ENCODE measurements at regions not wholly inside any gene's neighbourhood (a gene's known extent, or its start where the extent isn't known, plus 50 kb on each side); places are given as distances from the start of the nearest gene placed in this dataset.

GRCh38 chr2:19538411-19538963 is 180.1 kb upstream of the OSR1 start:
- DNase-seq = no peak

GRCh38 chr2:19536136-19536535 is 177.7 kb upstream of the OSR1 start:
- DNase-seq = no peak

GRCh38 chr2:19532547-19533196 is 174.2 kb upstream of the OSR1 start:
- no peak for DNase-seq

GRCh38 chr2:19529677-19530076 is 171.3 kb upstream of the OSR1 start:
- DNase-seq = no peak

- DNase-seq = no peak
Observed at GRCh38 chr2:19527771-19528170, 169.3 kb upstream of the OSR1 start.

- no peak for DNase-seq
Observed at GRCh38 chr2:19525313-19525712, 166.9 kb upstream of the OSR1 start.

GRCh38 chr2:19519045-19519444 is 160.6 kb upstream of the OSR1 start:
- no peak for DNase-seq

- DNase-seq = no peak
Observed at GRCh38 chr2:19507137-19507536, 148.7 kb upstream of the OSR1 start.

GRCh38 chr2:19505199-19506136 is 147.0 kb upstream of the OSR1 start:
- no peak for DNase-seq

GRCh38 chr2:19504400-19505198 is 146.2 kb upstream of the OSR1 start:
- DNase-seq = no peak

- no peak for DNase-seq
Observed at GRCh38 chr2:19503915-19504314, 145.5 kb upstream of the OSR1 start.

- no peak for DNase-seq
Observed at GRCh38 chr2:19503406-19503805, 145.0 kb upstream of the OSR1 start.

GRCh38 chr2:19500126-19500525 is 141.7 kb upstream of the OSR1 start:
- DNase-seq = no peak

GRCh38 chr2:19496646-19497045 is 138.2 kb upstream of the OSR1 start:
- DNase-seq = no peak

GRCh38 chr2:19494241-19494640 is 135.8 kb upstream of the OSR1 start:
- no peak for DNase-seq

- DNase-seq = no peak
Observed at GRCh38 chr2:19491796-19492195, 133.4 kb upstream of the OSR1 start.

- no peak for DNase-seq
Observed at GRCh38 chr2:19490846-19491435, 132.5 kb upstream of the OSR1 start.

- DNase-seq = no peak
Observed at GRCh38 chr2:19488009-19488691, 129.7 kb upstream of the OSR1 start.

- DNase-seq = no peak
Observed at GRCh38 chr2:19484736-19485135, 126.3 kb upstream of the OSR1 start.

GRCh38 chr2:19480673-19481072 is 122.2 kb upstream of the OSR1 start:
- DNase-seq = no peak

GRCh38 chr2:19479666-19480065 is 121.2 kb upstream of the OSR1 start:
- no peak for DNase-seq

- no peak for DNase-seq
Observed at GRCh38 chr2:19478409-19478808, 120.0 kb upstream of the OSR1 start.

Data from activated CD8-positive, alpha-beta memory T cell treated with anti-CD3 and anti-CD28 coated beads, Interleukin-2, amount 50 U/mL, for 48 hours (primary cell).